ENCODE measurements at regions not wholly inside any gene's neighbourhood (a gene's known extent, or its start where the extent isn't known, plus 50 kb on each side); places are given as distances from the start of the nearest gene placed in this dataset.

- H3K9ac ChIP-seq (ENCODE audit: low read depth in 1 of 2, low read length in 2 of 2), result no peak overlapping the region
- no peaks in the 10 kb centered on the region for H3K27me3 ChIP-seq (ENCODE audit: control insufficient read depth in 2 of 2, insufficient read depth in 2 of 2, low read length in 2 of 2)
- no peak overlapping the region for H3K4me3 ChIP-seq (ENCODE audit: low read length in 2 of 2)
- H3K9me3 ChIP-seq (ENCODE audit: control insufficient read depth in 2 of 2, low read length in 2 of 2), result no peaks in the 10 kb centered on the region
- no peak overlapping the region for H3K27ac ChIP-seq (ENCODE audit: low read depth in 2 of 2, low read length in 2 of 2)
- no peaks in the 10 kb centered on the region for H3K36me3 ChIP-seq (ENCODE audit: control insufficient read depth in 2 of 2, insufficient read depth in 2 of 2, low read length in 2 of 2)
- no peaks in the 10 kb centered on the region for H3K4me1 ChIP-seq (ENCODE audit: control insufficient read depth in 2 of 2, insufficient read depth in 2 of 2, low read length in 2 of 2)
Observed at GRCh38 chr5:93280518-93280917, 300.5 kb downstream of the NR2F1-AS1 start.

GRCh38 chr5:93279296-93279963 lies 301.6 kb downstream of the NR2F1-AS1 start:
- Histone ChIP-seq H3K9ac (ENCODE audit: low read depth in 1 of 2, low read length in 2 of 2) (no peak overlapping the region), H3K4me3 (ENCODE audit: low read length in 2 of 2) (no peak overlapping the region), H3K4me1 (ENCODE audit: control insufficient read depth in 2 of 2, insufficient read depth in 2 of 2, low read length in 2 of 2) (no peaks in the 10 kb centered on the region), H3K9me3 (ENCODE audit: control insufficient read depth in 2 of 2, low read length in 2 of 2) (no peaks in the 10 kb centered on the region), H3K27ac (ENCODE audit: low read depth in 2 of 2, low read length in 2 of 2) (no peak overlapping the region), H3K36me3 (ENCODE audit: control insufficient read depth in 2 of 2, insufficient read depth in 2 of 2, low read length in 2 of 2) (no peaks in the 10 kb centered on the region), H3K27me3 (ENCODE audit: control insufficient read depth in 2 of 2, insufficient read depth in 2 of 2, low read length in 2 of 2) (no peaks in the 10 kb centered on the region)

GRCh38 chr5:93278896-93279295 lies 302.1 kb downstream of the NR2F1-AS1 start:
- no peak overlapping the region for H3K4me3 ChIP-seq (ENCODE audit: low read length in 2 of 2)

GRCh38 chr5:93277051-93277450 lies 304.0 kb downstream of the NR2F1-AS1 start:
- Histone ChIP-seq H3K36me3 (ENCODE audit: control insufficient read depth in 2 of 2, insufficient read depth in 2 of 2, low read length in 2 of 2) (no peaks in the 10 kb centered on the region), H3K27me3 (ENCODE audit: control insufficient read depth in 2 of 2, insufficient read depth in 2 of 2, low read length in 2 of 2) (no peaks in the 10 kb centered on the region), H3K27ac (ENCODE audit: low read depth in 2 of 2, low read length in 2 of 2) (no peak overlapping the region), H3K4me1 (ENCODE audit: control insufficient read depth in 2 of 2, insufficient read depth in 2 of 2, low read length in 2 of 2) (no peaks in the 10 kb centered on the region), H3K9ac (ENCODE audit: low read depth in 1 of 2, low read length in 2 of 2) (no peak overlapping the region), H3K4me3 (ENCODE audit: low read length in 2 of 2) (no peak overlapping the region), H3K9me3 (ENCODE audit: control insufficient read depth in 2 of 2, low read length in 2 of 2) (no peaks in the 10 kb centered on the region)

More at GRCh38 chr5:93278896-93279295, 302.1 kb downstream of the NR2F1-AS1 start:
- Histone ChIP-seq H3K36me3 (ENCODE audit: control insufficient read depth in 2 of 2, insufficient read depth in 2 of 2, low read length in 2 of 2) (no peaks in the 10 kb centered on the region), H3K9me3 (ENCODE audit: control insufficient read depth in 2 of 2, low read length in 2 of 2) (no peaks in the 10 kb centered on the region), H3K27ac (ENCODE audit: low read depth in 2 of 2, low read length in 2 of 2) (no peak overlapping the region), H3K4me1 (ENCODE audit: control insufficient read depth in 2 of 2, insufficient read depth in 2 of 2, low read length in 2 of 2) (no peaks in the 10 kb centered on the region), H3K9ac (ENCODE audit: low read depth in 1 of 2, low read length in 2 of 2) (no peak overlapping the region), H3K27me3 (ENCODE audit: control insufficient read depth in 2 of 2, insufficient read depth in 2 of 2, low read length in 2 of 2) (no peaks in the 10 kb centered on the region)

- no peak overlapping the region for H3K9ac ChIP-seq (ENCODE audit: low read depth in 1 of 2, low read length in 2 of 2)
- H3K27ac ChIP-seq (ENCODE audit: low read depth in 2 of 2, low read length in 2 of 2), result no peak overlapping the region
- H3K36me3 ChIP-seq (ENCODE audit: control insufficient read depth in 2 of 2, insufficient read depth in 2 of 2, low read length in 2 of 2), result no peaks in the 10 kb centered on the region
- no peaks in the 10 kb centered on the region for H3K4me1 ChIP-seq (ENCODE audit: control insufficient read depth in 2 of 2, insufficient read depth in 2 of 2, low read length in 2 of 2)
- H3K27me3 ChIP-seq (ENCODE audit: control insufficient read depth in 2 of 2, insufficient read depth in 2 of 2, low read length in 2 of 2), result no peaks in the 10 kb centered on the region
- no peak overlapping the region for H3K4me3 ChIP-seq (ENCODE audit: low read length in 2 of 2)
- no peaks in the 10 kb centered on the region for H3K9me3 ChIP-seq (ENCODE audit: control insufficient read depth in 2 of 2, low read length in 2 of 2)
Observed at GRCh38 chr5:93275376-93275775, 305.6 kb downstream of the NR2F1-AS1 start.

- no peaks in the 10 kb centered on the region for H3K36me3 ChIP-seq (ENCODE audit: control insufficient read depth in 2 of 2, insufficient read depth in 2 of 2, low read length in 2 of 2)
- H3K9ac ChIP-seq (ENCODE audit: low read depth in 1 of 2, low read length in 2 of 2), result no peak overlapping the region
- H3K27ac ChIP-seq (ENCODE audit: low read depth in 2 of 2, low read length in 2 of 2), result no peak overlapping the region
- no peaks in the 10 kb centered on the region for H3K4me1 ChIP-seq (ENCODE audit: control insufficient read depth in 2 of 2, insufficient read depth in 2 of 2, low read length in 2 of 2)
- no peak overlapping the region for H3K4me3 ChIP-seq (ENCODE audit: low read length in 2 of 2)
- H3K27me3 ChIP-seq (ENCODE audit: control insufficient read depth in 2 of 2, insufficient read depth in 2 of 2, low read length in 2 of 2), result no peaks in the 10 kb centered on the region
- no peaks in the 10 kb centered on the region for H3K9me3 ChIP-seq (ENCODE audit: control insufficient read depth in 2 of 2, low read length in 2 of 2)
Observed at GRCh38 chr5:93274291-93274690, 306.7 kb downstream of the NR2F1-AS1 start.

- no peaks in the 10 kb centered on the region for H3K27me3 ChIP-seq (ENCODE audit: control insufficient read depth in 2 of 2, insufficient read depth in 2 of 2, low read length in 2 of 2)
- H3K36me3 ChIP-seq (ENCODE audit: control insufficient read depth in 2 of 2, insufficient read depth in 2 of 2, low read length in 2 of 2), result no peaks in the 10 kb centered on the region
- no peaks in the 10 kb centered on the region for H3K4me1 ChIP-seq (ENCODE audit: control insufficient read depth in 2 of 2, insufficient read depth in 2 of 2, low read length in 2 of 2)
- no peak overlapping the region for H3K4me3 ChIP-seq (ENCODE audit: low read length in 2 of 2)
- H3K9me3 ChIP-seq (ENCODE audit: control insufficient read depth in 2 of 2, low read length in 2 of 2), result no peaks in the 10 kb centered on the region
- no peak overlapping the region for H3K27ac ChIP-seq (ENCODE audit: low read depth in 2 of 2, low read length in 2 of 2)
- H3K9ac ChIP-seq (ENCODE audit: low read depth in 1 of 2, low read length in 2 of 2), result no peak overlapping the region
Observed at GRCh38 chr5:93273176-93273575, 307.8 kb downstream of the NR2F1-AS1 start.

- H3K9me3 ChIP-seq (ENCODE audit: control insufficient read depth in 2 of 2, low read length in 2 of 2), result no peaks in the 10 kb centered on the region
- H3K4me3 ChIP-seq (ENCODE audit: low read length in 2 of 2), result no peak overlapping the region
- H3K36me3 ChIP-seq (ENCODE audit: control insufficient read depth in 2 of 2, insufficient read depth in 2 of 2, low read length in 2 of 2), result no peaks in the 10 kb centered on the region
- H3K27ac ChIP-seq (ENCODE audit: low read depth in 2 of 2, low read length in 2 of 2), result no peak overlapping the region
- no peak overlapping the region for H3K9ac ChIP-seq (ENCODE audit: low read depth in 1 of 2, low read length in 2 of 2)
- H3K4me1 ChIP-seq (ENCODE audit: control insufficient read depth in 2 of 2, insufficient read depth in 2 of 2, low read length in 2 of 2), result no peaks in the 10 kb centered on the region
- no peaks in the 10 kb centered on the region for H3K27me3 ChIP-seq (ENCODE audit: control insufficient read depth in 2 of 2, insufficient read depth in 2 of 2, low read length in 2 of 2)
Observed at GRCh38 chr5:93272108-93272507, 308.9 kb downstream of the NR2F1-AS1 start.

GRCh38 chr5:93267736-93268135 lies 313.3 kb downstream of the NR2F1-AS1 start:
- H3K27ac ChIP-seq (ENCODE audit: low read depth in 2 of 2, low read length in 2 of 2), result no peak overlapping the region
- no peak overlapping the region for H3K9ac ChIP-seq (ENCODE audit: low read depth in 1 of 2, low read length in 2 of 2)
- H3K27me3 ChIP-seq (ENCODE audit: control insufficient read depth in 2 of 2, insufficient read depth in 2 of 2, low read length in 2 of 2), result no peaks in the 10 kb centered on the region
- H3K36me3 ChIP-seq (ENCODE audit: control insufficient read depth in 2 of 2, insufficient read depth in 2 of 2, low read length in 2 of 2), result no peaks in the 10 kb centered on the region
- no peaks in the 10 kb centered on the region for H3K4me1 ChIP-seq (ENCODE audit: control insufficient read depth in 2 of 2, insufficient read depth in 2 of 2, low read length in 2 of 2)
- no peak overlapping the region for H3K4me3 ChIP-seq (ENCODE audit: low read length in 2 of 2)
- no peaks in the 10 kb centered on the region for H3K9me3 ChIP-seq (ENCODE audit: control insufficient read depth in 2 of 2, low read length in 2 of 2)

GRCh38 chr5:93267276-93267675 lies 313.7 kb downstream of the NR2F1-AS1 start:
- H3K27me3 ChIP-seq (ENCODE audit: control insufficient read depth in 2 of 2, insufficient read depth in 2 of 2, low read length in 2 of 2), result no peaks in the 10 kb centered on the region
- H3K9ac ChIP-seq (ENCODE audit: low read depth in 1 of 2, low read length in 2 of 2), result no peak overlapping the region
- H3K9me3 ChIP-seq (ENCODE audit: control insufficient read depth in 2 of 2, low read length in 2 of 2), result no peaks in the 10 kb centered on the region
- no peaks in the 10 kb centered on the region for H3K4me1 ChIP-seq (ENCODE audit: control insufficient read depth in 2 of 2, insufficient read depth in 2 of 2, low read length in 2 of 2)
- H3K27ac ChIP-seq (ENCODE audit: low read depth in 2 of 2, low read length in 2 of 2), result no peak overlapping the region
- H3K36me3 ChIP-seq (ENCODE audit: control insufficient read depth in 2 of 2, insufficient read depth in 2 of 2, low read length in 2 of 2), result no peaks in the 10 kb centered on the region
- no peak overlapping the region for H3K4me3 ChIP-seq (ENCODE audit: low read length in 2 of 2)

GRCh38 chr5:93257616-93258015 lies 323.4 kb downstream of the NR2F1-AS1 start:
- Histone ChIP-seq H3K9ac (ENCODE audit: low read depth in 1 of 2, low read length in 2 of 2) (no peak overlapping the region), H3K4me3 (ENCODE audit: low read length in 2 of 2) (no peak overlapping the region), H3K27ac (ENCODE audit: low read depth in 2 of 2, low read length in 2 of 2) (no peak overlapping the region), H3K27me3 (ENCODE audit: control insufficient read depth in 2 of 2, insufficient read depth in 2 of 2, low read length in 2 of 2) (no peaks in the 10 kb centered on the region), H3K4me1 (ENCODE audit: control insufficient read depth in 2 of 2, insufficient read depth in 2 of 2, low read length in 2 of 2) (no peaks in the 10 kb centered on the region), H3K9me3 (ENCODE audit: control insufficient read depth in 2 of 2, low read length in 2 of 2) (no peaks in the 10 kb centered on the region), H3K36me3 (ENCODE audit: control insufficient read depth in 2 of 2, insufficient read depth in 2 of 2, low read length in 2 of 2) (no peaks in the 10 kb centered on the region)

Data from mucosa of rectum (tissue), 2 donors.